SH-SY5Y (cell line): ENCODE measurements at regions not wholly inside any gene's neighbourhood (a gene's known extent, or its start where the extent isn't known, plus 50 kb on each side); places are given as distances from the start of the nearest gene placed in this dataset.

Source experiments
- GATA2 ChIP-seq: IDR thresholded peaks from 2 replicates; pipeline ENCODE4 v1.6.1; 2011; ENCODE audit warnings: mild to moderate bottlenecking, low read depth, low read length
- GATA3 ChIP-seq: IDR thresholded peaks from 2 replicates; pipeline ENCODE4 v1.6.1; 2011; ENCODE audit warnings: low read depth, mild to moderate bottlenecking, low read length, moderate library complexity

DNA sequence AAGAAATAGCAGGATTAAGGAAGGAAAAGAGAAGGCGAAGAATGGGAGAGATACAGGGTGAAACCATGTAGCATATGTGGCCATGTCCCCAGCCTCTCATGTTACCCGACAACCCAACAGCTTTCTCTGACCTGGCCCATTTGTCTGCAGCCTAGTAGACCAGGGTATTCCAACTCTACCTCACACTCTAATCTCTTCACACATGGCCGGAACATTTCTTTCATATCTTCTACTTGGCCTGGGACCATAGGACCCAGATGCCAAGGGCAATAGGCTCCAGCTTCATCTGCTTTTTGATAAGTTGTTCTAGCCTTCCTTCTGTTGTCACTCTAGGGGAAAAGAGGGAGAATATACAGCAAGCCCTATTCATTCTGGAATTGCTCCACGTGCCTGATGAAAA is 95.0 kb upstream of the DPT start:
- TF ChIP-seq GATA3 (no peak), GATA2 (no peak)
